Fibroblast of gingiva (primary cell): ENCODE measurements at regions not wholly inside any gene's neighbourhood (a gene's known extent, or its start where the extent isn't known, plus 50 kb on each side); places are given as distances from the start of the nearest gene placed in this dataset.
"Not testable (repeated sequence)": the region's sequence is repeated elsewhere in the genome, so short reads cannot be mapped to it uniquely, and the experiment has no call there.

ENCODE experiments used
- DNase-seq: peaks from one replicate; pipeline ENCODE4 v3.0.0-alpha.2; 2011; ENCODE audit warnings: low read depth

- not testable (repeated sequence) for DNase-seq
These were observed 116.9 kb upstream of the AFDN start for GRCh38 chr6:167709776-167710336.

DNA sequence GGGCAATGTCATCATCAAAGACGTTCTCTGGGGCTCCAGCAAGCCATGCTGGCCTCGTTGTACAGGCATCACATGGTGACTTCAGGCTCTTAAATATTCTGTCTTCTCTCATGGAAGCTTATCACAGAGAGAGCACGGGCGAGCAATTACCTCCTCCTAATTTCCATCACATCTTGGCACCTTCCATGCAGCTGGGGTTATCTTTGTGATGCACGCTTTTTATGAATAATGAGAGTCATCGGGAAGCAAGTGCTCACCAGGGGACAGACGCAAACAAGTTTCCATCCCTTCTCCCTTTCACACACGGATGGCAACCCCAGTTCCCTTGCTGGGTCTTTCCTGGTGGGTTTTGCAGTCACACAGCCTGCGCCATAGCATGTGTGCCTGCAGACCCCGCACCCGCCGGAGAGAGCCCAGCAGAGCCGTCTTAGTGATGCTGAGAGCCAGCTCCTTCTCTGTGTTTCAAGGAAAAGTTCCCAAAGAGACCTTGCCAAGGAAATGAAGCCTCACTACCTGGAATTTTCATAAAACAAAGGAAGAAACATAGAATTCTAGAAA lies 116.3 kb upstream of the AFDN start:
- DNase-seq = no peak

DNA sequence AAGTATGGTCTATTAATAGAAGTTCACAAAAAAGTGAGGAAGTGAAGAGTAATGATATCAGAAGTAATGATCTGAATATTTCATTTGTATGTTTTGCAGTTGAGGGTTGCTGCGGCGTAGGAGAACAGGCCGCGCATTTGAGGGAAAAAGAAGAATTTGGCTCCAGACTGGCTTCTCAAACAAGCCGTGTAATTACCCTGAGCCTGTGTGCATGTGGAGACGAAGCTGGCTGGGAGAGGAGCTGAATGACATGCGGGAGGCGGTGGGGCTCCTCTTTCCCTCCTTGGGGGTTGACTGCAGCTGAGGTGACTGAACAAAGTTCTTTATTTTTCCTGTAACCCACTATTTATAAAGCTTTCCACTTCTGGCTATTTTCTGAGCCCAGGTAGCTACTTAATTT lies 115.5 kb upstream of the AFDN start:
- DNase-seq = no peak

- DNase-seq = no peak
These were observed 114.7 kb upstream of the AFDN start for GRCh38 chr6:167711768-167712730.

GRCh38 chr6:167712731-167713475 lies 113.8 kb upstream of the AFDN start:
- DNase-seq = no peak

GRCh38 chr6:167714152-167714551 lies 112.6 kb upstream of the AFDN start:
- no peak for DNase-seq

DNA sequence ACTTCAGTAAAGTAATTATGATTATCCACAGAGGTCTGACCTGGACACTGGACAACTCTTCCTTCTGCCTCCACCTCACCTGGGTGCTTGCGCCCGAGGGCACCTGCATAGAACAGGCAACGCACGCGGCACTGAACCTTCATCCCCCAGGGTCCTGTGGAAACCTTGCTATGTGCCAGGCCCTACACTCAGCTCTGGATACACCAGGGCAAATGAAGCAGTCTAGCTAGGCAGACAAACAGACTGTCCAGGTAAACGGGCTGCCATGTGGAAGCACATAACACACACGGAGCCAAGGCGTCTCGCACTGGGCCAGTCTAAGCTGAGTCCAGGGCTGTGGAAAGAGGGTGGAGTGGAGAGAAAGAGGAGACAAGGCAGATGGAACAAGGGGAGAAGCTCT lies 109.3 kb upstream of the AFDN start:
- DNase-seq = no peak

GRCh38 chr6:167717867-167718266 lies 108.8 kb upstream of the AFDN start:
- DNase-seq = no peak

- DNase-seq = no peak
These were observed 106.8 kb upstream of the AFDN start for GRCh38 chr6:167719920-167720319.

- DNase-seq = no peak
These were observed 106.0 kb upstream of the AFDN start for GRCh38 chr6:167720456-167721285.

DNA sequence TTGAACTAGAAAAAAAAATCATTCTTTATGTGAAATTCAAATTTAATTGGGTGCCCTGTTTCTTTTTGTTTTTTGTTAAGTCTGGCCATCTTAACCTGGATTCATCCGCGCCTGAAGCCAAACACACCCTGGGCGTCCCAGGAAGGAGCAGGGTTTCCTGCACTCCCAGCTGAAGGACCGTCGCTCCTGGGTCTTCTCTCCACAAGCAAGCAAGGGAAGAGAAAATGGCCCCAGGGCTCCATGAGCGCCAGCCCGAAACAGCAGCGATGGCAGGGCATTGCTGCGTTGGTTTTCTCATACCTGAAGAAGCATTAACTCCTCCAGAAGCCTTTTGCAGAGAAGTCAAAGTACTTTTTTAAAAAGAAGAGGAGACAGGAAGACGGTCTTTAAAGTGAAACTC lies 105.4 kb upstream of the AFDN start:
- DNase-seq = no peak

- DNase-seq = no peak
These were observed 103.9 kb upstream of the AFDN start for GRCh38 chr6:167722634-167723309.

DNA sequence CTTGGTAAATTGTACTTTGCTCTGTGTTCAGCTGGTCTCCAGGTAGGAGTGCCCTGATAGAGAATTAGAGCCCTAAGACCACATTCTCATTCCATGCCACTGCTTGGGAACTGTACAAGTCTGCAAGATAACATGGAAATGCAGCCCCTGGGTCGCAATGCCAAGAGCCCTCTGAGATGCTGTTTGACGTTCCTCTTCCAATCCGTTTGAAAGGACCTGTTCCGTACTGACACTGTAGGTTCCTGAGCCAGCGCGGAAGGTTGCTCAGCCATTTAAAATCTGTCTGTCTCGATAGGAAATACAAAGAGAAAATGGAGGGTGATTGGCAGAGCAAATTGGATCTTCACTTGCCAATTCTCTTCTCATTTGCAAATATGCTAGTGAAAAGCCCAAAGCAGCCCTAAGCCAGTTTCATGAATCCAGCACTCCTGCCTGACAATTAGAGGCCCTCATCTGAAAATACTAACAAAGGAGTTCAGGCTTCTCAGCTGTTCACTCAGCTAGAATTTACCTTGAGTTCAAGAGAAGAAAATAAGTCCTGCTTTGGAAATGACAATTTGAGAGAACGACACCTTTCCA lies 100.6 kb upstream of the AFDN start:
- DNase-seq = no peak

DNA sequence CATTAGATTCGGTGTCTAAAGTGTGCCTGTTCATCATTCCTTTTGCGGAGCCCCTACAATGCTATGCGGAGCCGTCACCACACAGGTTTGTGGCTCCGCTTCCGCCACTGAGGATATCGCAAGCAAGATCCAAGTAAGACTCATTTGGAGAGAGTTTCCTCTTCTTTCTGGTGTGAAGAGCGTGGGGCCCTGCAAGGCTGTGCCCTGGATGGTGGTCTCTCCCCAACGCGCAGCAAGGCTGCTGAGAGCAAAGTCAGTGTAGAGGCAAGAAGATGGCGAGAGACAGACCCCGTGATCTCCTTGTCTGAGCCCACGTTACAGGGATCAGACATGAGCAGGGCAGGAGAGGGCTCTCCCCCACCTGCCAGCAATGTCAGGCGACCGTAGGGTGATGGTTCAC lies 96.3 kb upstream of the AFDN start:
- no peak for DNase-seq

GRCh38 chr6:167731216-167731615 lies 95.5 kb upstream of the AFDN start:
- no peak for DNase-seq

- no peak for DNase-seq
These were observed 94.8 kb upstream of the AFDN start for GRCh38 chr6:167731731-167732422.

DNA sequence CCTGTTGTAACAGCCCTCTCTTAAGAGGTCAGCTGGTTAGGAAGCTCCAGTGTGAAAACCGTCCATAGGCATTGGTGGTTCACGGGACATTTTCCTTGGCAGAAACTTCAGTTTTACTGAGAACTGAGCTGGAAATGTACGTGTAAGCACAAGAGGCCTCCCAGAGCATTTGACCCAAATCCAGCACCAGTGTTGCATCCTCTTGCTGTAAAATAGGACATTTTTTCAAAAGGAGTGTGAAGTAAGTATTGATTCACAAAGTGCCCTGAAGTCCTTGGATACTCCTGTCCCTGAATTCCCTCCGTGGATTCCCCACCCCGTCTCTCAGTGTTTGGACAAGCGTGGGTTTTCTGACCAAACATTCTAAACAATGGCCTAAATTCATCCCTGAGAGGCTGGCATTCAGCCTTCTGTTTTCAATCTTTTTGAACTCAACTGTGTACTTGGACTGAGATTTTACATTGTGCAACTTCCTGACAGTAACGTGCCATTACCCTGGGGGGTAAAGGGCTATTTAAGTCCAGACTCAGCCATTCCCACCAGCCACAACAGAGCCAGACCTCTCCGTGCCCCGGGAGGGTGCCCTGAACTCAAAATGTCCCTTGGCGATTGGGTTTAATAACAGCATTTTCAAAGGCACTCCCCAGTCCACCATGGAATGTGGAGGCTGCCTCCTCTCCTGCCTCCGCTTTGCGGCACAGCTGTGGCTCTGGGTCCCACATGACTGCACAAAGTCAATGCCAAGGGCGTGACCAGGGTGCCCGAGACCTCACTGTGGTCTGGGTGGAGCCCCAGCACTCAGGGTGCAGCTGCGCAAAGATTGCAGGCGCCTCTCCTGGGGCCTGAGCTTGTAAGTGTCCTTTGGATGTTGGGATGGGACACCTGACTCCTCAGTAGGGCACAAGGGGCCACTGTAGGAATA lies 92.7 kb upstream of the AFDN start:
- DNase-seq = peak; percentile 32

DNA sequence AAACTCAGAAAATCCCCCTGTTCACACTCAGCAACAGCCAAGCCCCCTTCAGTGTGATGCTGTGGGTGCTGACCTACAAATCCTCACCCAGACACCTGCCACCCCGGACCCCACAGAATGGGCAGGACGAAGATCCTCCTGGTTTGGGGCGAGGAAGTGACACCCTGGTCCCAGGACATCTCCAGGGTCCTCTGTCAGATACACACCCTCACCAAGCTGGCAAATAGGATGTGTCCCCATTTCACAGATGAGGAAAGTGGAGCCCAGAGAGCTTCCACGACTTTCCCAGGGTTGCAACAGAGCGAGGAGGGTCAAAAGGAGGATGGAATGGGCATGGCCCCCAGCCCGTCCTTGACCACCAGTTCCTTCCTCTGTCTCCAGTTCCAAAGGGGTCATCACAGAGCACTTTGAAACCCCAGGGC lies 92.0 kb upstream of the AFDN start:
- DNase-seq = no peak
